ENCODE measurements at regions not wholly inside any gene's neighbourhood (a gene's known extent, or its start where the extent isn't known, plus 50 kb on each side); places are given as distances from the start of the nearest gene placed in this dataset.
"Not testable (repeated sequence)": the region's sequence is repeated elsewhere in the genome, so short reads cannot be mapped to it uniquely, and the experiment has no call there.

DNA sequence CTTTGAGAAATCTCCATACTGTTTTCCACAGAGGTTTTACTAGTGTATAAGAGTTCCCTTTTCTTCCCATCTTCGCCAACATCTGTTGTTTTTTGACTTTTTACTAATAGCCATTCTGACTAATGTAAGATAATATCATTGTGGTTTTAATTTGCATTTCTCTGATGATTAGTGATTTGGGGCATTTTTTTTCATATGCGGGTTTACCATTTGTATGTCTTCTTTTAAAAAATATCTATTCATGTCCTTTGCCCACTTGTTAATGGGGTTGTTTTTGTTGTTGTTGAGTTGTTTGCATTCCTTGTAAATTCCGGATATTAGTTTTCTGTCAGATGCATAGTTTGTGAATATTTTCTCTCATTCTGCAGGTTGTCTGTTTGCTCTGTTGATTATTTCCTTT is 167.1 kb downstream of the PRL start:
- no peaks in the 10 kb centered on the region for H3K27me3 ChIP-seq (ENCODE audit: control insufficient read depth, insufficient read depth, low read length)
- TF ChIP-seq, protein P1, sequence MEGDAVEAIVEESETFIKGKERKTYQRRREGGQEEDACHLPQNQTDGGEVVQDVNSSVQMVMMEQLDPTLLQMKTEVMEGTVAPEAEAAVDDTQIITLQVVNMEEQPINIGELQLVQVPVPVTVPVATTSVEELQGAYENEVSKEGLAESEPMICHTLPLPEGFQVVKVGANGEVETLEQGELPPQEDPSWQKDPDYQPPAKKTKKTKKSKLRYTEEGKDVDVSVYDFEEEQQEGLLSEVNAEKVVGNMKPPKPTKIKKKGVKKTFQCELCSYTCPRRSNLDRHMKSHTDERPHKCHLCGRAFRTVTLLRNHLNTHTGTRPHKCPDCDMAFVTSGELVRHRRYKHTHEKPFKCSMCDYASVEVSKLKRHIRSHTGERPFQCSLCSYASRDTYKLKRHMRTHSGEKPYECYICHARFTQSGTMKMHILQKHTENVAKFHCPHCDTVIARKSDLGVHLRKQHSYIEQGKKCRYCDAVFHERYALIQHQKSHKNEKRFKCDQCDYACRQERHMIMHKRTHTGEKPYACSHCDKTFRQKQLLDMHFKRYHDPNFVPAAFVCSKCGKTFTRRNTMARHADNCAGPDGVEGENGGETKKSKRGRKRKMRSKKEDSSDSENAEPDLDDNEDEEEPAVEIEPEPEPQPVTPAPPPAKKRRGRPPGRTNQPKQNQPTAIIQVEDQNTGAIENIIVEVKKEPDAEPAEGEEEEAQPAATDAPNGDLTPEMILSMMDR (IDR thresholded peaks at IDR 0.05), result no peak

DNA sequence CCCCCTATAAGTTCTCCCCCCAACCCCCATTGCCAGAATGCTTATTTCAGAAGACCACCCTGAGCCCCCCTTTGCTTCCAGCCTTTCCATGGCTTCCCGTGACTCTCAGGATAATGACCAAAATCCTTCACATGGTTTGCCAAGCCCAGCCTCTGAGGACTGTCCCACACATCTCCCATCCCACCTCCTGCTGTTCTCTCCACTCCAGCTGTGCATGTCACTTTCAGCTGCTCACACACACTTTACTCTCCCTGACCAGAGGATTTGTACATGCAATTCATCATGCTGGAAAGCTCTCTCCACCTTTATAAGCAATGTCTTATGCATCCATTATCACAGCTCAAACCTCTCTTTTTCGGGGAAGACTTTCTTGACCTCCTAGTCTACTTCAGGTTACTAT is 164.2 kb downstream of the PRL start:
- no peak overlapping the region for H3K27ac ChIP-seq
- H3K9ac ChIP-seq, result no peak overlapping the region
- no peaks in the 10 kb centered on the region for H3K27me3 ChIP-seq (ENCODE audit: control insufficient read depth, insufficient read depth, low read length)
- TF ChIP-seq, protein P1 (IDR thresholded peaks at IDR 0.05), result no peak
- no peaks in the 10 kb centered on the region for H3K9me3 ChIP-seq (ENCODE audit: control insufficient read depth, low read length)
- H3K4me1 ChIP-seq, result no peaks in the 10 kb centered on the region
- no peak overlapping the region for H3K4me3 ChIP-seq (ENCODE audit: low read depth, low read length)
- no peak overlapping the region for H2AFZ ChIP-seq
- no peaks in the 10 kb centered on the region for H3K79me2 ChIP-seq
- H3K36me3 ChIP-seq (ENCODE audit: control insufficient read depth, insufficient read depth, low read length), result no peaks in the 10 kb centered on the region
- H3K4me2 ChIP-seq (ENCODE audit: low read length), result no peak overlapping the region

More for the DNA sequence above, 167.1 kb downstream of the PRL start:
- Histone ChIP-seq H3K4me2 (ENCODE audit: low read length) (no peak overlapping the region), H2AFZ (no peak overlapping the region), H3K27ac (no peak overlapping the region), H3K4me1 (no peaks in the 10 kb centered on the region), H3K9ac (no peak overlapping the region), H3K79me2 (no peaks in the 10 kb centered on the region), H3K4me3 (ENCODE audit: low read depth, low read length) (no peak overlapping the region), H3K9me3 (ENCODE audit: control insufficient read depth, low read length) (no peaks in the 10 kb centered on the region), H3K36me3 (ENCODE audit: control insufficient read depth, insufficient read depth, low read length) (no peaks in the 10 kb centered on the region)

DNA sequence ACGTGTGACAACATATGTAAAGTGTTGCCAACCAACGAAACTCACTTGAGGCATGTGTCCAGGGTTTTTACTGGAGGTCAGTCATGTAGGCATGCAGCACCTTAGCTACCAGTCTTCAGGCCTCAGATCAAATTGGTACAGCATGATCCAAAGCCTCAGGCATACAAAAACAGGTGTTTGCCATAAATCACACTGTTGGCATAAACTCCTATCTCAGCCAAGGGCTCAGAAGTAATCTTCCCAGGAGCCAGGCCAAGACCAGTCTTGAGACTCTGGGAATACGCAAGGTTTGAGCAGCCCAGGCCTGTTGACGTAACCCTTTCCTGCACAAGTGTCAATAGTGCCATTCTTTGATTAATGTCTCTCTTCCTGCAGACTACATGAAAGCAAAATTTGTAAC is 163.5 kb downstream of the PRL start:
- H3K9me3 ChIP-seq (ENCODE audit: control insufficient read depth, low read length), result no peaks in the 10 kb centered on the region
- H3K4me2 ChIP-seq (ENCODE audit: low read length), result no peak overlapping the region
- no peak overlapping the region for H2AFZ ChIP-seq
- no peak overlapping the region for H3K9ac ChIP-seq
- H3K27me3 ChIP-seq (ENCODE audit: control insufficient read depth, insufficient read depth, low read length), result no peaks in the 10 kb centered on the region
- TF ChIP-seq, protein P1 (IDR thresholded peaks at IDR 0.05), result no peak
- no peaks in the 10 kb centered on the region for H3K4me1 ChIP-seq
- H3K36me3 ChIP-seq (ENCODE audit: control insufficient read depth, insufficient read depth, low read length), result no peaks in the 10 kb centered on the region
- H3K27ac ChIP-seq, result no peak overlapping the region
- no peaks in the 10 kb centered on the region for H3K79me2 ChIP-seq
- no peak overlapping the region for H3K4me3 ChIP-seq (ENCODE audit: low read depth, low read length)

GRCh38 chr6:22134308-22134707 is 162.5 kb downstream of the PRL start:
- Histone ChIP-seq H3K4me2 (ENCODE audit: low read length) (no peak overlapping the region), H2AFZ (no peak overlapping the region), H3K27ac (no peak overlapping the region), H3K36me3 (ENCODE audit: control insufficient read depth, insufficient read depth, low read length) (no peaks in the 10 kb centered on the region), H3K4me3 (ENCODE audit: low read depth, low read length) (no peak overlapping the region), H3K9me3 (ENCODE audit: control insufficient read depth, low read length) (no peaks in the 10 kb centered on the region), H3K27me3 (ENCODE audit: control insufficient read depth, insufficient read depth, low read length) (no peaks in the 10 kb centered on the region), H3K9ac (no peak overlapping the region), H3K4me1 (no peaks in the 10 kb centered on the region), H3K79me2 (no peaks in the 10 kb centered on the region)
- TF ChIP-seq, protein P1 (IDR thresholded peaks at IDR 0.05), result no peak

DNA sequence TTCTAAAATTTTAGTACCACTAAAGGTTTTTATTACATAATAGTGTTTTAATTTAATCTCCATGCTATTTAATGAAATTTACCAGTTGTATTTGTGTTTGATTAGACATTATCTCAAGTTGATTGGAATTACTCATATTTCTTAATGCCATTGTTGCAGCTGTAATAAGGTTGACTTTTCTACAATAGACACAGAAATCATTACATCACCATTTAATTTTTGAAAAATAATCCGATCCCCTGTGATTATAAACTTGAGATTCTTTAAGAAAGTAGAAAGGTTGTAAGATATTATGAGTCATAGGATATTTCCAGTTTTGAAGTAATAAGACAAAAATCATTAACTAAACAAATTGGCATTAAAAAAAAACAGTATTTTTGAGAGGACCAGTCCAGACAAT is 161.4 kb downstream of the PRL start:
- H3K27me3 ChIP-seq (ENCODE audit: control insufficient read depth, insufficient read depth, low read length), result no peaks in the 10 kb centered on the region
- no peak overlapping the region for H3K27ac ChIP-seq
- H3K9me3 ChIP-seq (ENCODE audit: control insufficient read depth, low read length), result no peaks in the 10 kb centered on the region
- H3K4me1 ChIP-seq, result no peaks in the 10 kb centered on the region
- H2AFZ ChIP-seq, result no peak overlapping the region
- no peaks in the 10 kb centered on the region for H3K36me3 ChIP-seq (ENCODE audit: control insufficient read depth, insufficient read depth, low read length)
- H3K79me2 ChIP-seq, result no peaks in the 10 kb centered on the region
- H3K9ac ChIP-seq, result no peak overlapping the region
- TF ChIP-seq, protein P1 (IDR thresholded peaks at IDR 0.05), result no peak
- H3K4me2 ChIP-seq (ENCODE audit: low read length), result no peak overlapping the region
- no peak overlapping the region for H3K4me3 ChIP-seq (ENCODE audit: low read depth, low read length)

- not testable (repeated sequence) for H2AFZ ChIP-seq; H3K79me2 ChIP-seq; H3K27me3 ChIP-seq (ENCODE audit: control insufficient read depth, insufficient read depth, low read length); H3K4me2 ChIP-seq (ENCODE audit: low read length); H3K36me3 ChIP-seq (ENCODE audit: control insufficient read depth, insufficient read depth, low read length); H3K9ac ChIP-seq; H3K4me3 ChIP-seq (ENCODE audit: low read depth, low read length); H3K4me1 ChIP-seq; H3K27ac ChIP-seq; H3K9me3 ChIP-seq (ENCODE audit: control insufficient read depth, low read length)
Observed at GRCh38 chr6:22140736-22141135, 156.1 kb downstream of the PRL start.
